ENCODE measurements at regions not wholly inside any gene's neighbourhood (a gene's known extent, or its start where the extent isn't known, plus 50 kb on each side); places are given as distances from the start of the nearest gene placed in this dataset.

DNA sequence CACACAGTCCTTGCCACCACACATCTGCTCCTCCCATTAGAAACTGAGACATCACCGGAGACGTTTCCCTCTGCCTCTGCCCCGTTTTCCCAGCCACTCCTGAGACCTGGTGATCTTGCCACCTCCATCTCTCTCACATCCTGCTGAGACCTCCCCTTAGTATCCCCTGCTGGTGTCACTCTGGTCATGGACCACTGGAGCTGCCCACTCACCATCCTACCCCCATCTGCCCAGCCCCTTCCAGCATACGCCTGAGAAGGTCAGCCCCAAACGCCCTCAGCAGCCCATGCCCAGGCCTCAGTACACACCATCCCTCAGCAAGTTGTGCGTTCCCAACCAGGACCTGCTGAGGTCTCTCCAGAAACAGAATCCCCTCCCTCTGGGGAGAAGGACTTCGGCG is 64.3 kb downstream of the SHANK2 start:
- H3K9me3 Mint-ChIP-seq (ENCODE audit: unreplicated experiment), result peaks cover 5% of the 10 kb centered on the region
- no peaks in the 10 kb centered on the region for H3K27me3 ChIP-seq (ENCODE audit: insufficient read depth, low read length)
- no peak overlapping the region for H3K27ac Mint-ChIP-seq (ENCODE audit: unreplicated experiment)
- H3K79me2 ChIP-seq (ENCODE audit: insufficient read depth, low read length), result no peaks in the 10 kb centered on the region
- DNase-seq (ENCODE audit: low read depth) (no peak), FAIRE-seq (no peak)
- peaks cover 7% of the 10 kb centered on the region for H3K36me3 Mint-ChIP-seq (ENCODE audit: low read depth, unreplicated experiment)
- H3K27me3 Mint-ChIP-seq (ENCODE audit: low read depth, unreplicated experiment), result peaks cover 8% of the 10 kb centered on the region
- no peak overlapping the region for H3K4me3 ChIP-seq (ENCODE audit: insufficient read depth, low read depth, low read length)
- H3K9me3 ChIP-seq (ENCODE audit: insufficient read depth, low read depth, low read length), result no peaks in the 10 kb centered on the region
- H3K4me1 Mint-ChIP-seq (ENCODE audit: low read depth, unreplicated experiment), result no peaks in the 10 kb centered on the region
- no peaks in the 10 kb centered on the region for H3K4me1 ChIP-seq (ENCODE audit: insufficient read depth, low read length)
- TF ChIP-seq EZH2 (IDR thresholded peaks at IDR 0.05; ENCODE audit: insufficient read depth, low read length), result no peak
- TF ChIP-seq, protein P1, sequence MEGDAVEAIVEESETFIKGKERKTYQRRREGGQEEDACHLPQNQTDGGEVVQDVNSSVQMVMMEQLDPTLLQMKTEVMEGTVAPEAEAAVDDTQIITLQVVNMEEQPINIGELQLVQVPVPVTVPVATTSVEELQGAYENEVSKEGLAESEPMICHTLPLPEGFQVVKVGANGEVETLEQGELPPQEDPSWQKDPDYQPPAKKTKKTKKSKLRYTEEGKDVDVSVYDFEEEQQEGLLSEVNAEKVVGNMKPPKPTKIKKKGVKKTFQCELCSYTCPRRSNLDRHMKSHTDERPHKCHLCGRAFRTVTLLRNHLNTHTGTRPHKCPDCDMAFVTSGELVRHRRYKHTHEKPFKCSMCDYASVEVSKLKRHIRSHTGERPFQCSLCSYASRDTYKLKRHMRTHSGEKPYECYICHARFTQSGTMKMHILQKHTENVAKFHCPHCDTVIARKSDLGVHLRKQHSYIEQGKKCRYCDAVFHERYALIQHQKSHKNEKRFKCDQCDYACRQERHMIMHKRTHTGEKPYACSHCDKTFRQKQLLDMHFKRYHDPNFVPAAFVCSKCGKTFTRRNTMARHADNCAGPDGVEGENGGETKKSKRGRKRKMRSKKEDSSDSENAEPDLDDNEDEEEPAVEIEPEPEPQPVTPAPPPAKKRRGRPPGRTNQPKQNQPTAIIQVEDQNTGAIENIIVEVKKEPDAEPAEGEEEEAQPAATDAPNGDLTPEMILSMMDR (IDR thresholded peaks at IDR 0.05; ENCODE audit: insufficient read depth, low read depth, low read length), result no peak
- no peak overlapping the region for H2AFZ ChIP-seq (ENCODE audit: low read depth, low read length)
- H3K9ac ChIP-seq (ENCODE audit: low read length), result no peak overlapping the region
- H3K4me3 Mint-ChIP-seq (ENCODE audit: unreplicated experiment), result no peak overlapping the region
- no peak overlapping the region for H3K4me2 ChIP-seq (ENCODE audit: low read length)
- H4K20me1 ChIP-seq (ENCODE audit: insufficient read depth, low read length), result no peaks in the 10 kb centered on the region
- no peak overlapping the region for H3K27ac ChIP-seq (ENCODE audit: low read depth, low read length)
- H3K36me3 ChIP-seq (ENCODE audit: insufficient read depth, low read length), result no peaks in the 10 kb centered on the region

DNA sequence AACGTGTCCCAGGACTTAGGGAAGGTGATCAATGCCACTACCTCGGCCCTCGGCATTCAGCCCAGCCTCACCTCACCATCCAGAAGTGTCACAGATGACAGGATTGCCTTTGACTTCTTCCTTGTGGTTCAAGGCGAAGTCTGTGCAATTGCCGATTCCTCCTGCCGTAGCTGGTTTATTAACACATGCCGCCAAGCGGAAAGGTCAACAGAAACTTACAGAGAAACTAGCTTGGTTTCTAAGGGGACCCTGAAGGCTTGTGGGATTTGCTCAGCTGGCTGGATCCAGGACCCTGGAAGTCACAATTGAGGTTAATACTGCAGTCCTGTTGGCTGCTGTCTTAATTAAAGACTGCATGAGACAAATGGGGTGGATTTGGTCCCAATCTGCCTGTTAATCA is 65.6 kb downstream of the SHANK2 start:
- Mint-ChIP-seq H3K27ac (ENCODE audit: unreplicated experiment) (no peak overlapping the region), H3K4me1 (ENCODE audit: low read depth, unreplicated experiment) (no peaks in the 10 kb centered on the region), H3K9me3 (ENCODE audit: unreplicated experiment) (peaks cover 5% of the 10 kb centered on the region), H3K36me3 (ENCODE audit: low read depth, unreplicated experiment) (peaks cover 11% of the 10 kb centered on the region), H3K4me3 (ENCODE audit: unreplicated experiment) (no peak overlapping the region), H3K27me3 (ENCODE audit: low read depth, unreplicated experiment) (peaks cover 6% of the 10 kb centered on the region)
- TF ChIP-seq EZH2 (IDR thresholded peaks at IDR 0.05; ENCODE audit: insufficient read depth, low read length), result no peak
- TF ChIP-seq, protein P1 (IDR thresholded peaks at IDR 0.05; ENCODE audit: insufficient read depth, low read depth, low read length), result no peak
- Histone ChIP-seq H3K27ac (ENCODE audit: low read depth, low read length) (no peak overlapping the region), H3K9me3 (ENCODE audit: insufficient read depth, low read depth, low read length) (no peaks in the 10 kb centered on the region), H3K4me2 (ENCODE audit: low read length) (no peak overlapping the region), H4K20me1 (ENCODE audit: insufficient read depth, low read length) (no peaks in the 10 kb centered on the region), H3K79me2 (ENCODE audit: insufficient read depth, low read length) (no peaks in the 10 kb centered on the region), H3K4me3 (ENCODE audit: insufficient read depth, low read depth, low read length) (no peak overlapping the region), H3K4me1 (ENCODE audit: insufficient read depth, low read length) (no peaks in the 10 kb centered on the region), H2AFZ (ENCODE audit: low read depth, low read length) (no peak overlapping the region), H3K27me3 (ENCODE audit: insufficient read depth, low read length) (no peaks in the 10 kb centered on the region), H3K9ac (ENCODE audit: low read length) (no peak overlapping the region), H3K36me3 (ENCODE audit: insufficient read depth, low read length) (no peaks in the 10 kb centered on the region)
- no peak for DNase-seq (ENCODE audit: low read depth)
- no peak for FAIRE-seq

DNA sequence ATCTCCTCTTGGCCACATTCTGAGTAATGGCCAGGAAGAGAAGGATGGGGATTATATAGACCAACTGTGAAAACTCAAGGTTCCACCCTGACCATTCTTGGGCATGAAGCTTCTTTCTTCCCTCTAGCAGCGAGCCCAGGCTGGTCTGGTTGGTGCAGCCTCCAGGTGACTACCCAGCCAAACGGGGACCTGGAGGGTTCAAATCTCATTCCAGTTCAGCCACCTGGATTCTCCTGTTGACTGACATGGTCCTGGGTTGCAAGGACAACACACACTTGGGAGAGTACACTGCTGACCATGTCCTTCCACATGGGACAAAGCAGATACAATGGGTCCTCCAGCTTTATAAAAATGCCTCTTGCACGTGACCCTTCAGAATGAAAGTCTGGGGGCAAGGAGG is 67.0 kb downstream of the SHANK2 start:
- FAIRE-seq (no peak), DNase-seq (ENCODE audit: low read depth) (no peak)
- peaks cover 13% of the 10 kb centered on the region for H3K36me3 Mint-ChIP-seq (ENCODE audit: low read depth, unreplicated experiment)
- Histone ChIP-seq H3K4me2 (ENCODE audit: low read length) (no peak overlapping the region), H3K4me1 (ENCODE audit: insufficient read depth, low read length) (no peaks in the 10 kb centered on the region), H3K79me2 (ENCODE audit: insufficient read depth, low read length) (no peaks in the 10 kb centered on the region), H3K9ac (ENCODE audit: low read length) (no peak overlapping the region), H3K27ac (ENCODE audit: low read depth, low read length) (no peak overlapping the region), H3K9me3 (ENCODE audit: insufficient read depth, low read depth, low read length) (no peaks in the 10 kb centered on the region), H3K36me3 (ENCODE audit: insufficient read depth, low read length) (no peaks in the 10 kb centered on the region), H2AFZ (ENCODE audit: low read depth, low read length) (no peak overlapping the region), H3K27me3 (ENCODE audit: insufficient read depth, low read length) (no peaks in the 10 kb centered on the region), H4K20me1 (ENCODE audit: insufficient read depth, low read length) (no peaks in the 10 kb centered on the region), H3K4me3 (ENCODE audit: insufficient read depth, low read depth, low read length) (no peak overlapping the region)
- no peak overlapping the region for H3K4me3 Mint-ChIP-seq (ENCODE audit: unreplicated experiment)
- H3K27me3 Mint-ChIP-seq (ENCODE audit: low read depth, unreplicated experiment), result peaks cover 6% of the 10 kb centered on the region
- TF ChIP-seq, protein P1 (IDR thresholded peaks at IDR 0.05; ENCODE audit: insufficient read depth, low read depth, low read length), result no peak
- TF ChIP-seq EZH2 (IDR thresholded peaks at IDR 0.05; ENCODE audit: insufficient read depth, low read length), result no peak
- H3K4me1 Mint-ChIP-seq (ENCODE audit: low read depth, unreplicated experiment), result peaks cover 2% of the 10 kb centered on the region
- peaks cover 6% of the 10 kb centered on the region for H3K9me3 Mint-ChIP-seq (ENCODE audit: unreplicated experiment)
- H3K27ac Mint-ChIP-seq (ENCODE audit: unreplicated experiment), result no peak overlapping the region
